ENCODE measurements at regions not wholly inside any gene's neighbourhood (a gene's known extent, or its start where the extent isn't known, plus 50 kb on each side); places are given as distances from the start of the nearest gene placed in this dataset.
"Not testable (repeated sequence)": the region's sequence is repeated elsewhere in the genome, so short reads cannot be mapped to it uniquely, and the experiment has no call there.

DNA sequence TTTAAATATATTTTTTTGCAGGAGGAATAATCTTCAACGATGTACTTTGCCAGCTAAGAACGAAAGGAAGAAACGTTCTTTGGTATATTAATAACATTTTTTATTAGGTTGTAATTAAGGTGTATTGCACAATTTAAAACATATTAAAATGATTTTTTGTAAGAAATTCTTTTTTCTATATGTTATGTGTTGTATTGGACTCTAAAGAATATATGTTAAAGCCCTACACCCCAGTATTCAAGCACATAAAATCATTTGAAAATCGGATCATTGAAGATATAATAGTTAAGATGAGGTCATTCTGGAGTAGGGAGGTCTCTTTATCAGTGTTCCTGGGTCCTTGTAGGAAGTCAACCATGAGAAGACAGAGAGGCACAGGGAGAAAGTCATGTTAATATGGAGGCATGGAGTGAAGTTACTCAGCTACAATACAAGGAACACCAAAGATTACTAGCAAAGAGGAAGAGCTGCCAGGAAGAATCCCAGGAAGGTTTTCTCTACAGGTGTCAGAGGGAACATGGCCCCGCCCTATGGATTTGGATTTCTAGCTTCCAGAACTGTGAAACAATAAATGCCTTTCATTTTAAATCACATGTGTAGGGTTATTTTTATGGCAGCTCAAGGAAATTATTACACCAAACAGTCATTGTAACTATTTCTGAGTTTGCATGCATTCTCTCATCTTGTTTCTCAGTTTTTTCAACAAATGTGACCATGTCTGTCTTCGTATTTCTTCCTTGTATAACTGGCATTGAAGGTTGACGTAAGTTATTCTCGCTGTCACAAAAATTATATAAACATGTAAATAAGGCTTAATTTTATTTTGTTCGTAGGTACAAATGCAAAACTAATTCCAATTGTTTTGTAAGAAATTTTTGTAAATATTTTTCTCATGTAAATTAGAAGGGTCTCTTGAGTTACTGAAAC is 75.4 kb upstream of the VPREB1 start:
- ATAC-seq, result no peak

DNA sequence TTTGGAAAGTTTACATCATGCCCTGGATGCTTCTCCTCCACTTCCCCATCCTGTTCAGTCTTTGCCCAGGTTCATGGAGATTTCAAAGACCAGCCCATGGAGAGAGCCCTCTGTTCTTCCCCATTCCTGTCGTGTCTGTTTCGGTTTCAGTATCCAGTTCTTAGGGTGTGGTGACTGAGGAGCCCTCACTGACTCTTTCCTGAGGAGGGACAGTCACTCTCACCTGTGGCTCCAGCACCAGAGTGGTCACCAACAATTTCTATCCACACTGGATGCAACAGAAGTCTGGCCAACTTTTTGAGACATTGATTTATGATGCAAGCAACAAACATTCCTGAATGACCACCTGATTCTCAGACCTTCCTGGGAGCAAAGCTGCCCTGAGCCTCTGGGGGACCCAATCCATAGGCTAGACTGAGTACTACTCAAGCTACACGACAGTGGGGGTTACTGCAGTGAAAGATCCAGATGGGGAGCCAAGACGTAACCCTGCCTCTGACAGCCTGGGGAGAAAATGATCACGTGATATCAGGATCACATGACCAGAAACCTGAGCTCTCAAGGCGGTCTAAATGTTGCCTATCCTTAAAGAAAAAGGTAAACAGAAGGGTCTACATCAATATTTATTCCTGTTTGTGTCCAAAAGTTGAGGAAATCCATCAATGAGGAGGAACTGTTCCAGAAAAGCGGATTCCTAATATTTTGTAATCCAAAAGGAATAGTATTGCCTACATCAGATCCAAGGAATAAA is 76.2 kb upstream of the VPREB1 start:
- ATAC-seq, result peak; percentile 39

DNA sequence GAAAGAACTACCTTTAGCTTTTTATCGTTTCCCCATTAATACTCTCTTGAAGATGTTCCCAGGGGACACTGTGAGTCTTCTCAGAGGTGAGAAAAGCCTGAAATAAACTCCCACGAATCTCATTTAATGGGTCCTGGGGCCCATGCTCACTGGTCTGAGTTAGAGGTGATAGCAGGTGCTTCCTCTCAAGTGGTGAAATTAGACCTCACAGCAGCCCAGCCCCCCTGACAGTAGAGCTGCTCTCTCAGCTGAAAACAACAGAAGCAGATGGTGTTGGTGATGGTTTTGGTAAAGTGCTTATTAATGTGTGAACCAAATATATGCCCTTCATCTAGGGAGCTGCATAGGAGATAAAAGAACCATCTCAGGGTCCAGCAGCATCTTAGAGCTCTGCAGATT is 76.8 kb upstream of the VPREB1 start:
- ATAC-seq, result peak; percentile 71

DNA sequence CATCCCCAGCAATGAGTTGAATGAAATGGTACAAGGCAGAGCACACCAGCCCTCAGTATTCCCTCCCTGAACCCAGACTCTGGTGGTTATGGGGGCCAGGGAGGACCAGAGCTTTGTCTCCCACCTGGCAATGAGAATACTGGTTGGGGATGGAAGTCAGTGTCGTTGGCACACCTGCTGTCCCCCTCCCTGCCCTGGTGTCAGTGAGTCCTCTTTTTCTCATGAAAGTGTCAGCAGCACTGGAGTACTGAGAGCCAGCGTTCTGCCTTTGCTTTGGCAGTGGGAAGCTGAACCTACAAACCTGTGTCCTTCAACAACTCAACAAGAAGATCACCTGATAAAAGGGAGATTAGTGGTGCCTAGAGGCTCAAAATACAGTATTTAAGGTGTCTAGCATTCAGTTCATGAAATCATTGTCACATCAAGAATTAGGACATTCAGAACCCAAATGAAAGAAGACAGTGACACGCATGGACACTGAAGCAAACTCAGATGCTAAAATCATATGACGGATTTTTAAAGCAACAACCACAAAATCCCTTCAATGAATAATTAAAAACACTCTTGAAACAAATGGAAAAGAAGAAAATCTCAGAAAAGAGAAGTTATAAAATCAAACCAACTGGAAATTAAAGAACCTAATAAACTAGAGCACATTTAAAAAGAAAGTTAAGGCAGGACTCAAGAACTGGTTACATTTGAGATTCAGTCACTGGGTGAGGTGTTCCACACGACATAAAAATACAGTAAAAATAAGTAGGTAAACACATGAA is 77.5 kb upstream of the VPREB1 start:
- no peak for ATAC-seq

DNA sequence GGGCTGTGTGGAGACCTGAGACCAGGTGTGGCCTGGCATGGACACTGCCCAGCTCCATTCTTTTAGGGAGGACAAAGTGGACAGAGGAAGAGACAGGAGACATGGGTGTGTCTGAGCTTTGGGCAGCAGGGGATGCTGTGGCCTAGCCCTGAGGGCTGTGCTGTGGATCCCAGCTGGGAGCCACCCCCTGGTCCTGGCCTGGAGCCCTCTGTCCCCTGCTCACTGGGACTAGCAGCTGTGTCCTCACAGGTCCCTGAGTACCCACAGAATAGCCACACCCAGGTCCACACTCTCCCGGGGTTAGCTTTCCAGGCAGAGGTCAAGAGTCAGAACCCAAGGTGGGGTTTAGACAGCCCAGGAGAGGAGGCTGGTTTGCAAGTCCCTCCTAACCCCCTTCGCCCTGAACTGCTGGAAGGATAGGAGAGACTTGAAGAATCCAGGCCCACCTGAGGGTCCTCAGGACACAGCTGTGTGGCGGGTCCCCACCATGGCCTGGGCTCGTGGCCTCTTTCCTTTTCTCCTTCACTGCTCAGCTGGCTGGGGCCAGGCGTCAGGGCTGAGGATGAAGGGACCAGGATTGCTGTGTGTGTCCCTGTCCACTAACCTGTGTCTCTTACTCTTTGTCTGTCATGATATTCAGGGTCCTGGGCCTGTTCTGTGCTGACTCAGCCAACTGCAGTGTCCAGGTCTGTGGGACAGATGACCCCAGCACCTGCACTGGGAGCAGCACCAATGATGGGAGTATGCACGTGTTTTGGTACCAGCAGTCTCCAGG is 78.5 kb upstream of the VPREB1 start:
- no peak for ATAC-seq

DNA sequence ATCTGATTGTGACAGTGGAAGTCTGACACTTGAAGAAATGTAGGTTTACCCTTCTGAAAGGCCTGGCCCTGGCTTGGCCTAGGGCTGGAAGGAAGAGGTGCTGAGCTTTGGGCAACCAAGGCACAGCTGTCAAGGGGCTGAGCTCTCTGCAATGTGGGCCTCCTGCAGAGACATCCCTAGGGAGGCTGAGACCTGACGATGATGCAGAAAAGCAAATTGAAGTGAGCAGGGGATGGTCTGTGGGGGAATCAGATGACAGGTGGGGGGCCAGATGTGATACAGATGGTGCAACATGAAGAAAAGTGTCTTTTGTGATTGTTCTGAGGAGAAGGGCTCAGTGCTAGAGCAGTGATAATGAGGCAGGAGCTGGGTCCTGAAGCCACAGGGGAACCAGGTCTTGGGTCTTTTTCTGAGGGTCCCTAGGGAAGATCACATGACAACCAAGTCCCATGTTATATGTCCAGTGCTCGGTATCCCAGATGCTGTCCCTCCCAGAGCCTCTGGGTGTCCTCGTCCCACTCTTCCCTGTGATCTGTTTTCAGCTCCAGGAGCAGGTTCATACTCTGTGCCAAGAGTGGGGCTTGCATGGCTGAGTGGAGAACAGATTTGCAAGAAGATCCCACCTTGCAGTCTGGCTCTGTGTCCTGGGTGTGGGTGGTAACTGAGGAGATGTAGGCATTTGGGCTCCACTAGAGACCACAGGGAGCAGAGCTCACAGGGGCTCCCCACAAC is 79.9 kb upstream of the VPREB1 start:
- no peak for ATAC-seq

DNA sequence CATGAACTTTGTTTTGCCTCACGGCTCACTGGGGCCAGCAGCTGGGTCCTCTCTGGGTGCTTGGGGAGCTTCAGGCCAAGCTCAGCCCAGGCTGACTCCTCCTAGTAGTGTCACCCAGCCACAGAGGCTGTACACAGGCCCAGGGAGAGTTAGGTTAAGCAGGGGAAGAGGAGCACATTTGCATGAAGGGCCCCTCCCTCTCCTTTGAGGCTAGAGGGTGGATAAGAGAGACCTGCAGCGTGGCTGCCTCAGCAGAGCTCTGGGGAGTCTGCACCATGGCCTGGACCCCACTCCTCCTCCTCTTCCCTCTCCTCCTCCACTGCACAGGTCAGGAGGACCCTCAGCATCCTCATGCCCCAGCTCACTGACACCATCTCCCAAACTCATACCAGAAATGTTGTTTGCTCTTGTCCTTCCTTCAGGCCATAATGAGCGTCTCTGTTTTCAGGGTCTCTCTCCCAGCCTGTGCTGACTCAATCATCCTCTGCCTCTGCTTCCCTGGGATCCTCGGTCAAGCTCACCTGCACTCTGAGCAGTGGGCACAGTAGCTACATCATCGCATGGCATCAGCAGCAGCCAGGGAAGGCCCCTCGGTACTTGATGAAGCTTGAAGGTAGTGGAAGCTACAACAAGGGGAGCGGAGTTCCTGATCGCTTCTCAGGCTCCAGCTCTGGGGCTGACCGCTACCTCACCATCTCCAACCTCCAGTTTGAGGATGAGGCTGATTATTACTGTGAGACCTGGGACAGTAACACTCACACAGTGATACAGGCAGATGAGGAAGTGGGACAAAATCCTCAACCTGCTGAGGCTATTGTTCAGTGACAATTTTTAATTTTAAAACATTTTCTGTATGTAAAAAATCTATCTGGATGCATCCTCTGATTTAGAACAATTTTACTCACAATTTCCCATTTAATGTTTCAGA is 82.4 kb upstream of the VPREB1 start:
- peak; percentile 65 for ATAC-seq

DNA sequence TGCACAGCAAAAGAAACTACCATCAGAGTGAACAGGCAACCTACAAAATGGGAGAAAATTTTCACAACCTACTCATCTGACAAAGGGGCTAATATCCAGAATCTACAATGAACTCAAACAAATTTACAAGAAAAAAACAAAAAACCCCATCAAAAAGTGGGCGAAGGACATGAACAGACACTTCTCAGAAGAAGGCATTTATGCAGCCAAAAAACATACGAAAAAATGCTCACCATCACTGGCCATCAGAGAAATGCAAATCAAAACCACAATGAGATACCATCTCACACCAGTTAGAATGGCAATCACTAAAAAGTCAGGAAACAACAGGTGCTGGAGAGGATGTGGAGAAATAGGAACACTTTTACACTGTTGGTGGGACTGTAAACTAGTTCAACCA is 83.8 kb upstream of the VPREB1 start:
- not testable (repeated sequence) for ATAC-seq

DNA sequence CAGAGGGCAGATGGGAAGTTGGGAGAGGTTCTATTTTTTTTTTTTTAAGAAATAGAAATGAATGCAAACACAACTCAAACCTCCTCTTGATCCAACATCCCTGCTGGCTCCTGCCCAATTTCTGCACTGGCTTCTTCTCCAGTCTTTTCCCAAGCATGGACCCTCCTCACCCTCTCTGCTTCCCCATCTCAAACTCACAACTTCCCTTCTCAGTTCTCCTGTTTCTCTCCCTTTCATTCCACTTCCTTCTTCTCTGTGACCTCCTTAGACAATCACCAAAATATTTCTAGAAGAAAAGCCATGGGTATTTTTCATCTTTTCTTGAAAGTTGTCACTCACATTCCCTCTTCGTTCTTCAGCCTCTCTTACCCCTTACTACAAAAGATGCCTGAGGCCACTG is 85.2 kb upstream of the VPREB1 start:
- ATAC-seq, result no peak

DNA sequence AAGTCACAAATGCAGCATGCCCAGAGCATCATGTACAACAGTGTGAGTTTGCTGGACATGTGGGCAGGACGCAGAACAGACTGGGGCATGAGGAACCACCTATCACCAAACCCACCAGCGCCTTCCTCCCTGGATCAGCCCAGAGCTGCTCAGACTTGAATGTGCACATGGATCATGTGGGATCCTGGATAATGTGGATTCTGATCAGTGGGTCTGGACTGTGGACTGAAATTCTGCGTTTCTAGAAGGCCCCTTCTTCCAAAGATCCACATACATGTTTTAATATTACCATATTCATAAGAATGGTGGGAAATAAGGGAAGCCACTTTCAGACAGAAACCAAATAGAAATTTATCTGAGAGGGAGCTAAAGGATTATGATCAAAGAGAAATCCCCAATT is 85.6 kb upstream of the VPREB1 start:
- ATAC-seq, result no peak

DNA sequence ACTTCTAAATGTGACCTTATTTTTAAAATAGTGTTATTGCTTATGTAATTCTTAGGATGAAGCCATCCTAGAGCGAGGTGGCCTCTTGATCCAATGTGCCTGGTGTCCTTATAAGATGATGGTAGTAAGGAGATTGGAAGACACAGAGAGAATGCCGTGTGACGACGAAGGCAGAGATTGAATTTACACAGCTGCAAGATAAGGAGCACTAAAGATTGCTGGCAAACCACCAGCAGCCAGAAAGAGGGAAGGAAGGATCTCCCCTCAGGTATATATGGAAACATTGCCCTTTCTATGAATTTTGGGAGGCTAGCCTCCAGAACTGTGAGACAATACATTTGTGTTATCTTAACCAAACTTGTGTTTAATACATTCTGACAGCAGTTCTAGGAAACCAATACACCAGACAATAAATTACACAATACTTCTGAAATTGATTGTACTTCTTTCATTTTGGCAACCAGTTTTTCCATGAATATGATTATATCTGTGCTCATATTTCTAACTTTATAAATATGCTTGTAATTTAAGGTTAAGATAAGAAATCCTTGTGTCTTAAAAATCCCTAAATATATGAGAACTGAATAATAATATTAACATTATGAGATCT is 86.3 kb upstream of the VPREB1 start:
- ATAC-seq, result no peak

DNA sequence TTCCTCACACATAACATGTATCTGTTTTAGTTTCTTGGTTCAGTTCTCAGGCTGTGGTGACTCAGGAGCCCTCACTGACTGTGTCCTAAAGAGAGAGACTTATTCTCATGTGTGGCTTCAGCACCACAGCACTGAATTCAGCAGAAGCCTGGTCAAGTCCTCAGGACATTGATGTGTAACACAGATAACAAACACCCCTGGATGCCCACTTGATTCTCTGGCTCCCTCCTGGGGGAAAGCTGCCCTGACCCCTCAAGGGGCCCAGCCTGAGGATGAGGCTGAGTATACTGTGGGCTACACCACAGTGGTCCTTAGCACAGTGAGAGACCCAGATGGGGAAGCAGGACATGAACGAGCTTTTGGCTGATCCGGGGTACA is 87.2 kb upstream of the VPREB1 start:
- ATAC-seq, result no peak

DNA sequence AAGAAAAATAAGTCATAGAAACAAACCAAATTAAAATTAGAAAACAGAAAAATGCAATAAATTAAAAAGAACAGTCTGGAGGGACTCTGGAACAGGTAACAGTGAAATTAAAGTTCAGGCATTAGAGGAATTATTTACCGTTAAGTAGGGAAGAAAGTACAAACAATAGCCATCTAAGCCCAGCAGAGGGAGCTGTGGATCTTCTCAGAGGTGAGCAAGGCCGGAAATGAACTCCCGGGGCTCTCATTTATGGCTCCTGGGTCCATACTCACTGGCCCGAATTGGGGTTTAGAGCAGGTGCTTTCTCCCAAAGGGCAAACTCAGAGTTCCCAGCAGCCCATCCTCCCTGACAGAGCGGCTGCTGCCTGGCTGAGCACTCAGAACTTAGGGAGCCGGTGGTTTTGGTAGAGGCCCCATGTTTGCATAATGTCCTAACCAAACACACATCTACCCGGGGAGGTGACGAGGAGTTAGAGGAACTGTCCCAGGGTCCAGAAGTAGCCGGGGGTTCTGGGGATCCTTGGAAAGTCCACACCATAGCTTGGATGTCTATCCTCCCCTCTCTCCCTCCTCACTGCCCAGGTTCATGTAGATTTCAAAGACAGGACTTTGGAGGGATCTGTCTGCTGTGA is 87.8 kb upstream of the VPREB1 start:
- peak; percentile 75 for ATAC-seq

DNA sequence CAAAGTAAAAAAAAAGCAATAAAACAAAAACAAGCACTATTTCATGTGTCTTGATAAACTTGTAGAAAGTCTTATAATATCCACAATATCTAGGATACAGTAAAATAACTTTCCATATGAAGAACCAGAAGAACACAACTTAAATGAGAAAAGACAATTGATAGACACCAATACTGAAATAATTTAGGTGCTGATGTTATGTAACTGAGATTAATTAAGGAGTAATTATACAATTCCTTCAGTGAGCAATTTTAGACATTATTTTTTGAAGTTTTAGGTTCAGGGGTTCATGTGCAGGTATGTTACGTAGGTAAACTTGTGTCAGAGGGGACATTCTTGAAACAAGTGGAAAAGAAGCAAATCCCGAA is 88.3 kb upstream of the VPREB1 start:
- no peak for ATAC-seq

DNA sequence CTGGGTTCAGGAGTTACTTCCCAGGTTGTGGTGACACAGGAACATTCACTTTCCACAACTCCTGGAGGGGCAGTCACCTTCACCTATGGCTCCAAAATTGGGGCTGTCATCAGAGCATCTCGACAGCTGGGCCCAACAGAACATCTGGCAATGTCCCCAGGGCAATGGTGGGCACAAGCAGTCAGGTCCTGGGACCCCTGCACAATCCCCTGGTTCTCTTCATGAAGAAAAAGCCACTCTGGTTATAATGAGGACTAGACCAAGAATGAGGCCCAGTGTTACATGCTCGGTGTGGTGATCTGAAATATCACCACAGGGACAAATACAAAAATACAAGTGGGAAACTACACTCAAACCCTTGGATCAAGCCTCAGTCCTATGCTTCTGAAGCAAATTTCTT is 89.0 kb upstream of the VPREB1 start:
- ATAC-seq, result no peak

DNA sequence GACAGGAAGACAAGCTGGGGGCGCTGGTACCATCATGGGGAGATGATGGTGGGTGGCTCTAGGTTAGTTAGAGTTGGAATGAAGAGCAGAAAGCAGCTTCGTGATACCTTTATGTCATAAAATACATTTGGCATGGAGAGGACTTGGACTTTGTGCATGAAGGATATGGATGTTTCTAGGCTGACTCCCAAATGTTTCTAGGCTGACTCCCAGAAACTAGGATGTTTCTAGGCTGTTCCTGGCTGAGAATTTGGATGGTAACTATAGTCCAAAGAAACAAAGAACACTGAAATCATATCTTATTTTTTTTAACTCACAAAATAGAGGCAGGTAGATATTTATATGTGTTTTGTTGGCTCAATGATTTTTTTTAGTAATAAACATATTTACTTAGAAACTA is 89.4 kb upstream of the VPREB1 start:
- ATAC-seq, result no peak

DNA sequence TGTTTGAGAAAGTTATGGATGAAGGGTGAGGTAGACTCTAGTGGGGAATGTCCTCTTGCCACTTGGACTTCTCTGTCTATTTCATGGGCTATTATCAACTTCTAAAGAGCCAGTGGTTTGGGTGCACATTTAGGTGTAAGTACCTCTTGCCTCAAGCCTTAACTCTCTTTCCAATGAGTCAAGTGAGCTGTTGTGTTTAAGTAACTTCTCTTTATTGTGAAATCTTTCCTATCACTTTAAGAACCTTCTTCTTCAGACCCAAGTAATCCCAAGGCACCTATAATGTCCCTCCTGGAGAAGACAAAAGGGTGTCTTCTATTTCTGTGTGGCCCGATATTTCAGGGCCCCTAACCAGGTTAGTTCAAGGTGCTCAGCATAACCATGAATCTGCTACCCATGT is 90.5 kb upstream of the VPREB1 start:
- ATAC-seq, result no peak

DNA sequence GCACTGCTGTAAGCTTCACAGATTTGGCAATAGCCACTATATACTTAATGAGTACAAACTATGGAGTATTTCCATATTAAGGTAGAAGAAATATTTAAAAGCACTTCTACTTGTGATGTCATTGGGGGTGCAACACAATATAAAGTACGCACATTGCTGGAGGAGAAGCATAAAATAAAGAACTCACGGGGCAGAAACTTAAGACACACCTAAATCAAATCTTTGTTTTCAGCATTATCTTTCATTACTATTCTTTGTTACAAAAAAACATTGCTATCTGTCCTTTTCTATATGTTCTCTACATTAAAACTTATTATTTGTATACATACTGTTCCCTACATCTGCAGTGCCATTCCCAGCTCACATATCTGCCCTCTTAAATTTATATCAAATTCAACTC is 93.3 kb upstream of the VPREB1 start:
- no peak for ATAC-seq

DNA sequence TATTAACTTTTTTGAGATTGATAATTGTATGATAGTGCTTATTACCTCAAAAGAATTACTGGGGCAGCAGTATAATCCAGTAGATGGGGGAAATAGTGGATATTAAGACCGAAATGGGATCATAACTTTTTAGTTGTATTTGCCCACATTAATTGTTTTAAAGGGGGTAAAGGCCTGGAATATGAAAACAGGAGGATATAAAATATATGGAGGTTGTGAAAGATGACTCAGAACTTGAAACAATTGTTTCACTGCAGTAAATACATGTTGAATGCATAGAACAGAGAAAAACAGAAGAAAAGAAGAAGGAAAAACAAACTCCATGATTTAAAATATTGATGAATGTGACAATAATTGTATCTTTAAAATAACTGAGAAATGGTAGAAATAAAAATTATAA is 94.1 kb upstream of the VPREB1 start:
- no peak for ATAC-seq

DNA sequence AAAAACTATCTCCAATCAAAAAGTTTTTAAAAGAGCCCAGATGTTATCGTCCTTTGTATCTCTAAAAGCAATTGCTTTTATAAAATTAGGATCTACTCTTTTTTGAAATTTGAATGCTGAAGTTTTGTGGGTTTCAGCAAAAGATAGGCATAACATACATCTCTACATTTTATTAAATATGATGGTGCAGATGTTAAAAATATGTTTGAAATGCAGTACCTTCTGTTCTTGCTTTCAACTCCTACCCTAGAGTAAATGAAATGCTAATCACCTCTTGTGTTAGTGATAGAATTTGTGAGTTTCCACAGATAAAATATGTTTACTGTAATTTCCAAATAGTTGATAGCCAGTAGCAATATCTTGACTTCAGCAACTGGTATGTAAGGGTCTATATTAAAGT is 95.7 kb upstream of the VPREB1 start:
- ATAC-seq, result no peak
